Nephron progenitor cell (in vitro differentiated cells): ENCODE measurements at regions not wholly inside any gene's neighbourhood (a gene's known extent, or its start where the extent isn't known, plus 50 kb on each side); places are given as distances from the start of the nearest gene placed in this dataset.
"Not testable (repeated sequence)": the region's sequence is repeated elsewhere in the genome, so short reads cannot be mapped to it uniquely, and the experiment has no call there.

Source experiments
- DNase-seq: peaks from one replicate; pipeline ENCODE4 v3.0.0; 2021
- H3K27ac Mint-ChIP-seq: 2 replicates; pipeline ENCODE4 v1.8.0; 2021; ENCODE audit warnings: mild to moderate bottlenecking, moderate library complexity, mixed read lengths
- H3K27me3 Mint-ChIP-seq: 2 replicates; pipeline ENCODE4 v1.8.0; 2021; ENCODE audit warnings: mild to moderate bottlenecking, low read depth, mixed read lengths; ENCODE audit not compliant: poor library complexity
- H3K36me3 Mint-ChIP-seq: 2 replicates; pipeline ENCODE4 v1.8.0; 2021; ENCODE audit warnings: low read depth, mixed read lengths
- H3K4me1 Mint-ChIP-seq: 2 replicates; pipeline ENCODE4 v1.8.0; 2021; ENCODE audit warnings: mixed read lengths
- H3K4me3 Mint-ChIP-seq: 2 replicates; pipeline ENCODE4 v1.8.0; 2021; ENCODE audit warnings: mild to moderate bottlenecking, moderate library complexity, mixed read lengths
- H3K9me3 Mint-ChIP-seq: 2 replicates; pipeline ENCODE4 v1.8.0; 2021; ENCODE audit warnings: mild to moderate bottlenecking, moderate library complexity, mixed read lengths
- CTCF ChIP-seq: fragments of 200-600 bp; sonication (generic); IDR thresholded peaks from 2 replicates; pipeline ENCODE4 v1.5.0; 2021; ENCODE audit warnings: antibody characterized with exemption

DNA sequence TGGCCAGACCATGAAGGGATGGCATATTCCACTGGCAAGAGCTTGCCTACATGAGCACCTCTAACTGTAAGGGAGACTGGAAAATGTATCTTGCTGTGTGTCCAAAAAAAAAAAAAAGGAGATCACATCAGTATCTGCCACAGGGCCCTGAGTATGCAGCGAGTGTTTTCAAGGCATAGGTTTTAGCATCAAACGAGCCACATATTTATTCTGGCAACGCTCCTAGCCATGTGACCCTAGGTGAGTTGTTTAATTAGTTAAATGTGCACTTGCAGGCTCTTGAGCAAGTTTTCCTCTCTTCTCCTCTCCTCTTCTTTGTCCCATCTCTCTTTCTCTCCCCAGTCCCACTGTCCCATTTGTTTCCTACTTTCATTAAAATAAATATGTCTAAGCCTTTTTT, 428.7 kb upstream of the AKR1E2 start:
- H3K9me3 Mint-ChIP-seq, result no peaks in the 10 kb centered on the region
- DNase-seq, result no peak
- H3K4me1 Mint-ChIP-seq, result no peaks in the 10 kb centered on the region
- H3K36me3 Mint-ChIP-seq, result no peaks in the 10 kb centered on the region
- H3K27ac Mint-ChIP-seq, result no peak overlapping the region
- H3K4me3 Mint-ChIP-seq, result no peak overlapping the region
- no peak for TF ChIP-seq CTCF
- no peaks in the 10 kb centered on the region for H3K27me3 Mint-ChIP-seq

DNA sequence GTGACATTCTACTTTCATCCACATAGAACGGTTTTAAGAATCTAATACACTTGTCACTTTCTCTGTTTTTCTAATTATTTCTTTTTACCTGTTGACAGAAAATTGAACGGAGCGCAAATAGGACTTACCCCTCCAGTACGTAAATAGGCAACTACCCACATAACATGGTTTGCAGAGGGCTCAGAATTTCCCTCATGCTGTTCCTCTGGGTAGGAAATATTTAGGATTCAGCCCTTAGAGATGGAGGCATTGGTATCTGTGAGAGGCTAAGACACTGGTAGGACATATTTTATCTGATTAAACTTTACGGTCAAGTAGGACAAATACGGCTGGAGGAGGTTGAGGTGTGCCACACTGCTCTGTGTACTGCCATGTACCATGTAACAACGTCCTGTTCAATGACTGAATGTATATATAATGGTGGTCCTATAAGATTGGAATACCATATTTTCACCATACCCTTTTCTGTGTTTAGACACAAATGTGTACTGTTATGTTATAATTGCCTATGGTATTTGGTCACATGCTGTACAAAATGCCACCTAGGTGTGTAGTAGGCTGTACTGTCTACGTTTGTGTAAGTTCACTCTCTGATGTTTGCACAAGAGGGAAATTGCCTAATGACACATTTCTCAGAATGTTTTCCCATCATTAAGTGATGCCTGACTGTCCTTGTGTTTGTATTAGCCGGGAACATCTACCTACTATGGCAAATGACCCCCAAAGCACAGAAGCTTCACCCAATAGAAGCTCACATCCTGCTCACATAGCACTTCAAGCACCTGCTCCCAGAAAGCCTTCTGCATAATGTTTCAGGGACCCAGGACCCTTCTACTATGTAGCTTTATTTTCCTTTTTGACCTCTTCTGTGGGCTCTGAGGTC, 429.4 kb upstream of the AKR1E2 start:
- no peaks in the 10 kb centered on the region for H3K4me1 Mint-ChIP-seq
- no peak overlapping the region for H3K27ac Mint-ChIP-seq
- H3K27me3 Mint-ChIP-seq, result no peaks in the 10 kb centered on the region
- no peak for TF ChIP-seq CTCF
- H3K36me3 Mint-ChIP-seq, result no peaks in the 10 kb centered on the region
- DNase-seq, result no peak
- no peak overlapping the region for H3K4me3 Mint-ChIP-seq
- H3K9me3 Mint-ChIP-seq, result no peaks in the 10 kb centered on the region

DNA sequence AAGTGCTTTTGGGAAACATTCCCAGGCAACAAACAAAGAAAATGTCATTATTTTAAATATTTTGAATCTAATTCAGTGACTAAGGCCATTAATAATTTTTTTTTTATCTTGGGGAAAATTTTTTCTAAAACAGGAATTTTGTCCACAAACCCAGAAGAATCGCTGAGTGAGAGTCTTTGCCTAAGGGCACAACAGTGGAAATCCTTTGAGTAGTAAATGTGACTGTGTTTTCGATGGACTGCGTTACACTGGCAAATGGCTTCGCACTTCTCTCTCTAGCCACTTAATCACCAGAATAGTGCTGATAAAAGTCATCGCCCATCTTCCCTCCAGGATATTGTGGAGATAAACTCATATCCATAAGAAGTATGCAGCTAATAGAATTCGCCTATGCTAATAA, 430.3 kb upstream of the AKR1E2 start:
- Mint-ChIP-seq H3K9me3 (no peaks in the 10 kb centered on the region), H3K27ac (no peak overlapping the region), H3K4me3 (no peak overlapping the region), H3K4me1 (no peaks in the 10 kb centered on the region), H3K36me3 (no peaks in the 10 kb centered on the region), H3K27me3 (no peaks in the 10 kb centered on the region)
- DNase-seq, result no peak
- TF ChIP-seq CTCF, result no peak

- not testable (repeated sequence) for H3K4me1 Mint-ChIP-seq, H3K4me3 Mint-ChIP-seq, H3K27me3 Mint-ChIP-seq, H3K36me3 Mint-ChIP-seq, DNase-seq, H3K27ac Mint-ChIP-seq, H3K9me3 Mint-ChIP-seq
Observed at GRCh38 chr10:4394455-4394854, 431.6 kb upstream of the AKR1E2 start.

- no peaks in the 10 kb centered on the region for H3K9me3 Mint-ChIP-seq
- TF ChIP-seq CTCF, result no peak
- H3K36me3 Mint-ChIP-seq, result no peaks in the 10 kb centered on the region
- peak overlapping the region; percentile 12 for H3K27ac Mint-ChIP-seq
- no peak for DNase-seq
- no peaks in the 10 kb centered on the region for H3K4me1 Mint-ChIP-seq
- H3K4me3 Mint-ChIP-seq, result no peak overlapping the region
- no peaks in the 10 kb centered on the region for H3K27me3 Mint-ChIP-seq
Observed at GRCh38 chr10:4391683-4392082, 434.3 kb upstream of the AKR1E2 start.

DNA sequence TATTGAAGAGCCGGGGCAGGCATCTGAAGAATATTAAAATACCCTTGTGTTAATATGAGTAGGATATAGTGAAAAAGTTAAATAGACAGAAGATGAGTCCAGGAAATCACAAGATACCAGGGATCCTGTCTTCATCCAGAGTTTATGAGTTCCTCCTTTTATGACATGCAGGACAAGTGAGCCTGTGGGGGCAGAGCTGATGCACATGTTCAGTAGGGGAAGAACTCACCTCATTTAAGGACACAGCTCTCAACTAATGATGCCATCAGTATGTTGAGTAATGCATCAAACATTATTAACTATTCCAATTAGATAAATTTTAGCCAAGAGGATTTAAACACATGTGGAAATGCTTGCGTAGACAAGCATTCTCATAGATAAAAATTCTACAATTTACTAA, 435.8 kb upstream of the AKR1E2 start:
- TF ChIP-seq CTCF, result no peak
- peaks cover 8% of the 10 kb centered on the region for H3K4me1 Mint-ChIP-seq
- H3K9me3 Mint-ChIP-seq, result no peaks in the 10 kb centered on the region
- H3K36me3 Mint-ChIP-seq, result no peaks in the 10 kb centered on the region
- DNase-seq, result no peak
- H3K27ac Mint-ChIP-seq, result no peak overlapping the region
- H3K27me3 Mint-ChIP-seq, result peaks cover 2% of the 10 kb centered on the region
- H3K4me3 Mint-ChIP-seq, result no peak overlapping the region
